Epithelial cell of esophagus (primary cell): ENCODE measurements at regions not wholly inside any gene's neighbourhood (a gene's known extent, or its start where the extent isn't known, plus 50 kb on each side); places are given as distances from the start of the nearest gene placed in this dataset.

Source experiments
- DNase-seq: peaks from one replicate; pipeline ENCODE4 v3.0.0; 2010; ENCODE audit warnings: low read depth
- H3K4me3 ChIP-seq: 2 replicates; pipeline ENCODE4 v1.5.1; 2011; ENCODE audit warnings: mild to moderate bottlenecking, low read length, control low read depth
- TF ChIP-seq, protein P1 (sequence below): IDR thresholded peaks from 2 replicates; pipeline ENCODE4 v1.5.1; 2011; ENCODE audit warnings: low read depth, mild to moderate bottlenecking, low read length, control low read depth, inconsistent platforms; ENCODE audit not compliant: insufficient read depth; ENCODE audit errors: missing control alignments

GRCh38 chrX:39915081-39915480, 182.7 kb downstream of the BCOR start:
- H3K4me3 ChIP-seq: no peak overlapping the region
- TF ChIP-seq, protein P1, sequence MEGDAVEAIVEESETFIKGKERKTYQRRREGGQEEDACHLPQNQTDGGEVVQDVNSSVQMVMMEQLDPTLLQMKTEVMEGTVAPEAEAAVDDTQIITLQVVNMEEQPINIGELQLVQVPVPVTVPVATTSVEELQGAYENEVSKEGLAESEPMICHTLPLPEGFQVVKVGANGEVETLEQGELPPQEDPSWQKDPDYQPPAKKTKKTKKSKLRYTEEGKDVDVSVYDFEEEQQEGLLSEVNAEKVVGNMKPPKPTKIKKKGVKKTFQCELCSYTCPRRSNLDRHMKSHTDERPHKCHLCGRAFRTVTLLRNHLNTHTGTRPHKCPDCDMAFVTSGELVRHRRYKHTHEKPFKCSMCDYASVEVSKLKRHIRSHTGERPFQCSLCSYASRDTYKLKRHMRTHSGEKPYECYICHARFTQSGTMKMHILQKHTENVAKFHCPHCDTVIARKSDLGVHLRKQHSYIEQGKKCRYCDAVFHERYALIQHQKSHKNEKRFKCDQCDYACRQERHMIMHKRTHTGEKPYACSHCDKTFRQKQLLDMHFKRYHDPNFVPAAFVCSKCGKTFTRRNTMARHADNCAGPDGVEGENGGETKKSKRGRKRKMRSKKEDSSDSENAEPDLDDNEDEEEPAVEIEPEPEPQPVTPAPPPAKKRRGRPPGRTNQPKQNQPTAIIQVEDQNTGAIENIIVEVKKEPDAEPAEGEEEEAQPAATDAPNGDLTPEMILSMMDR: no peak
- DNase-seq: no peak

- TF ChIP-seq, protein P1: no peak
- H3K4me3 ChIP-seq: no peak overlapping the region
- DNase-seq: no peak
Observed at GRCh38 chrX:39915596-39915995, 182.2 kb downstream of the BCOR start.

- DNase-seq: no peak
Observed at GRCh38 chrX:39921838-39922237, 175.9 kb downstream of the BCOR start.

DNA sequence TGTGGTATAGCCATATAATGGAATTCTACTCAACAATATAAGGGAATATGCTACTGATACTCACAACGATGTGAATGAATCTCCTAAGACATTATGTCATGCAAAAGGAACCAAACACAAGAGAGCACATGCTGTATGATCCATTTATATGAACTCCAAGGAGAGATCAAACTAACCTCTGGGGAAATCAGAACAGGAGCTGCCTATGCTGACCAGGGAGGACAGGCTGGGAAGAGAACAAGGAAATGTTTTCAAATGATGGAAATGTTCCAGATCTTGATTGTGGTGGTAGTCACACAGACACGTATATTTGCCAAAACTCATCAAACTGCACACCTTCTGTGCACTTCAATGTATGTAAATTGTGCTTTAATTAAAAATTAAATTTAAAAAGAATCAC, 175.3 kb downstream of the BCOR start:
- no peak overlapping the region for H3K4me3 ChIP-seq
- TF ChIP-seq, protein P1: no peak
- DNase-seq: no peak

More at GRCh38 chrX:39921838-39922237, 175.9 kb downstream of the BCOR start:
- H3K4me3 ChIP-seq: no peak overlapping the region
- TF ChIP-seq, protein P1: no peak

DNA sequence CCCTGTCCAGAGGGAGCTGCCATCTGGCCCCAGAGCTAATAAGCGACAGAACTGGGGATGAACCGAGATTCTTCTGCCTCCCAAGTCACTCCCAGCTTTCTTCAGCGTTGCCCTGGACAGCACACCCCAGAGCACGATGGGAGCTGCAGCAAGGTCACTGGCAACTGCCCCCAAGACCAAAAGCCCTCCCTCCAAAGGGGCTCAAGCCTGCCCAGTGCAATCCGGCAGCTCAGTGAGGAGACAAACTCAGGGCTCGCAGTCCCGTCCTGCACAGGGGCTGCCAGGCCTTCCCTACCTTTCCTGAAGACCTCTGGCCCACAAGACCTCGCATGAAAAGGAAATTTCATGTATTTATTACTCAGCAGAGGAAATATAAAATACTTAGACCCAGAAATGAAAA, 174.8 kb downstream of the BCOR start:
- no peak overlapping the region for H3K4me3 ChIP-seq
- no peak for DNase-seq
- TF ChIP-seq, protein P1: no peak

- no peak overlapping the region for H3K4me3 ChIP-seq
- DNase-seq: no peak
- TF ChIP-seq, protein P1: no peak
Observed at GRCh38 chrX:39927380-39927779, 170.4 kb downstream of the BCOR start.

DNA sequence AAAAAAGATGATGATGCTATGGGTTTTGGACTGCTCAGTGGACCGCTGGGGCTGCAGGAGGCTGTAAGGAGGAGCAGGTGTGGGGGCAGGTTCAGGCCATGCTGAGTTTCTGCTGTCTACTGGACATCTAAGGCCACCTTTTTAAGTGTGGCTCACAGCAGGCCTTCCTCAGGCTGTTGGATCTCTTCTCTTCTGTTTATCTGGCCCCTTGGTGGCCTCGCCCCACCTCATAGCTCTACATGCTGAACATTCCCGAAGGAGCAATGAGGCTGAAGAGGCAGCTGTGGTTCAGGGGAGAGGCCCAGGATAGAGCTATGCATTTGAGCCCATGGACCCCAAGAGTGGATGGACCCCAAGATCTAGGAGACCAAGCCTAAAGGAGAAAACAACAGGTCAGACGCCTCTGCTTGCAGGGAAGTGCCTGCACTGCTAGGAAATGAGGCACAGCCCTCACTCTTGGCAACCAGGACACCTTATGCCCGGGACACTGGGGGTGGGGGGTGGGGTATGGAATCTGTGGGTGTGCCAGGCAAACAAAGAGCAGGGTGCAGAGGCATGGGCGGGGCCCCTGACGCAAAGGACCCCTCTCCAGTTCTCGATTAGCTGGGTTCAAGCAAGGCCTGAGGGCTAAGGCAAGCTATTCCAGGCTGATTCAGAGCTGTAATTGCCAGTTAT, 168.9 kb downstream of the BCOR start:
- TF ChIP-seq, protein P1: no peak
- no peak overlapping the region for H3K4me3 ChIP-seq
- DNase-seq: peak; percentile 53
